ENCODE measurements at regions not wholly inside any gene's neighbourhood (a gene's known extent, or its start where the extent isn't known, plus 50 kb on each side); places are given as distances from the start of the nearest gene placed in this dataset.

- TF ChIP-seq, protein P1, sequence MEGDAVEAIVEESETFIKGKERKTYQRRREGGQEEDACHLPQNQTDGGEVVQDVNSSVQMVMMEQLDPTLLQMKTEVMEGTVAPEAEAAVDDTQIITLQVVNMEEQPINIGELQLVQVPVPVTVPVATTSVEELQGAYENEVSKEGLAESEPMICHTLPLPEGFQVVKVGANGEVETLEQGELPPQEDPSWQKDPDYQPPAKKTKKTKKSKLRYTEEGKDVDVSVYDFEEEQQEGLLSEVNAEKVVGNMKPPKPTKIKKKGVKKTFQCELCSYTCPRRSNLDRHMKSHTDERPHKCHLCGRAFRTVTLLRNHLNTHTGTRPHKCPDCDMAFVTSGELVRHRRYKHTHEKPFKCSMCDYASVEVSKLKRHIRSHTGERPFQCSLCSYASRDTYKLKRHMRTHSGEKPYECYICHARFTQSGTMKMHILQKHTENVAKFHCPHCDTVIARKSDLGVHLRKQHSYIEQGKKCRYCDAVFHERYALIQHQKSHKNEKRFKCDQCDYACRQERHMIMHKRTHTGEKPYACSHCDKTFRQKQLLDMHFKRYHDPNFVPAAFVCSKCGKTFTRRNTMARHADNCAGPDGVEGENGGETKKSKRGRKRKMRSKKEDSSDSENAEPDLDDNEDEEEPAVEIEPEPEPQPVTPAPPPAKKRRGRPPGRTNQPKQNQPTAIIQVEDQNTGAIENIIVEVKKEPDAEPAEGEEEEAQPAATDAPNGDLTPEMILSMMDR (IDR thresholded peaks at IDR 0.05), result no peak
- no peak for TF ChIP-seq POLR2A (IDR thresholded peaks at IDR 0.05)
These were observed 716.8 kb upstream of the SLITRK5 start for GRCh38 chr13:86954341-86954740.
